ENCODE measurements at regions not wholly inside any gene's neighbourhood (a gene's known extent, or its start where the extent isn't known, plus 50 kb on each side); places are given as distances from the start of the nearest gene placed in this dataset.

GRCh38 chr2:217650229-217650628, 352.6 kb downstream of the TNS1 start:
- no peak for DNase-seq (ENCODE audit: low read depth)
- no peak for TF ChIP-seq CTCF (conservative IDR thresholded peaks at IDR 0.05; ENCODE audit: control insufficient read depth, insufficient read depth, low read depth, low read length)
- H3K4me3 ChIP-seq (ENCODE audit: control insufficient read depth, low read depth, low read length), result no peak overlapping the region

DNA sequence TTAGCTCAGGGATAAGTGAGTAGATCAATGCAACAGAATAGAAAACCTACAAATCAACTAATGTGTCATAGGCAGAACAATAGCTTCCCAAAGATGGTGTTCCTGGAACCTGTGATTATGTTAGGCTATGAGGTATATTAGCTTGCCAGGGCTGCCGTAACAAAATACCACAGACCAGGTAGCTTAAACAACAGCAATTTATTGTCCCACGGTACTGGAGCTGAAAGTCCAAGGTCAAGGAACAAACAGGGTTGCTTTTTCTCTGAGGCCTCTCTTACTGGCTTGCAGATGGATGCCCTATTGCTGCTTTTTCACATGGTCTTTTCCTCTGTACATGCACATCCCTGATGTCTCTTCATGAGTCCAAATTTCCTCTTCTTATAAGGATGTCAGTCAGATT, 354.9 kb downstream of the TNS1 start:
- no peak for TF ChIP-seq CTCF (conservative IDR thresholded peaks at IDR 0.05; ENCODE audit: control insufficient read depth, insufficient read depth, low read depth, low read length)
- no peak overlapping the region for H3K4me3 ChIP-seq (ENCODE audit: control insufficient read depth, low read depth, low read length)
- no peak for DNase-seq (ENCODE audit: low read depth)

DNA sequence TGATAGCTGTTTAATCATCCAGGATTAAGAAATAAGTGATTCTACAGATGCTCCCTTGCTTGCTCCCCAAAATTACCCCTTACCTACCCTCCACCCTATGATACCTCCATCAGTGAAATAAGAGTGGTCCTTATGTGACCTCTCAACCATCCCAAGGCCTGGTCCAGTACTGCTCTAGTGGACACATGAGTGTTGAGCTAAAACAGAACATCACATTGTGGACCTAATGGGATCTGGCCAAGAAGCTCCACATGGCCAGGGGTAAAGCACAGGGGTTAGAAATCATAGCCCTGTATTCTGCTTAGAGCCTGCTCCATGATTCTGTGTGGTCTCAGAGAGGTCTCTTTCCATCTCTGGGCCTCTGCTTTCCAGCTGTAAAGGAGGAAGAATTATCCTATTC, 355.6 kb downstream of the TNS1 start:
- no peak for TF ChIP-seq CTCF (conservative IDR thresholded peaks at IDR 0.05; ENCODE audit: control insufficient read depth, insufficient read depth, low read depth, low read length)
- no peak for DNase-seq (ENCODE audit: low read depth)
- H3K4me3 ChIP-seq (ENCODE audit: control insufficient read depth, low read depth, low read length), result no peak overlapping the region

DNA sequence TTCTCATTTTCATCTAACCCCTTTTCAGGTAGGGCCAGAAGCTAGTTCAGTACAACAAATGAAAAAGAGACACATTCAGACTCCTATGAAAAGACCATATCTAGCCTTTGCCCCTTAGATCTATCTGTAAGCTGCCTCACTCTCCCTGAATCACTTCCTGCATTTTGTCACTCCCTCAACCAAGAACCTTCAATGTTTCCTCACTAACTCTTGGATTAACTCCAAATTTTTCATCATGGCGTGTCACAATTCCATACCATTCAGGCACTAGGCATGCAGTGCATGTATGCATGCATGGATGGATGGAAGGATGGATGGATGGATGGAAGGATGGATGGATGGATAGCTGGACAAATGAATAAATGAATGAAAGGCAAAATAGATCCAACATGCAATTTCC, 356.9 kb downstream of the TNS1 start:
- DNase-seq (ENCODE audit: low read depth), result peak; percentile 49
- TF ChIP-seq CTCF (conservative IDR thresholded peaks at IDR 0.05; ENCODE audit: control insufficient read depth, insufficient read depth, low read depth, low read length), result no peak

DNA sequence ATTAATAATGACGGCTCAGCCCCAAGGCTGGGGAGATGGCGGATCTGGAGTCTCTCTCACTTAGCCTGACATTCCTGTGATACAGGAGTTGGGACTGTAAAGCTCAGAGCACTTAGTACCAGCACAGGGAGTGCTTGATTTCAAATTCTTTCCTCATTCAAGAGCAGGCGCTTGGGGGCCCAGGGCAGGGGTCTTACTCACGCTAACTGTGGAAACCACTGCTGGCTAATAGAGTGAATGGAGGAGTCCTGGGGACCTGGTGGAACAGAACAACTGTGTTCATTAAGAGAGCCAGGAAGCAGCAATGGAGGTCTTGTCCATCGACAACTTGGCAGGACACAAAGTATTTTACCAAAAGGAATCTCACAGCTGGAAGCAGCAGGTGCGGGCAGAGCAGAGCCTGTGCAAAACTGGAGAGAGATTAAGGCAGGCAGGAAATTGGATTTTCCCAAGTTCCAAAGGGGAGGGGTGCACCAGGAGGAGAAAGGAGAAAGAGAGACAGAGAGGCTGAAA, 358.9 kb downstream of the TNS1 start:
- no peak for TF ChIP-seq CTCF (conservative IDR thresholded peaks at IDR 0.05; ENCODE audit: control insufficient read depth, insufficient read depth, low read depth, low read length)
- no peak overlapping the region for H3K4me3 ChIP-seq (ENCODE audit: control insufficient read depth, low read depth, low read length)
- DNase-seq (ENCODE audit: low read depth), result no peak

More for the DNA sequence above, 356.9 kb downstream of the TNS1 start:
- no peak overlapping the region for H3K4me3 ChIP-seq (ENCODE audit: control insufficient read depth, low read depth, low read length)

DNA sequence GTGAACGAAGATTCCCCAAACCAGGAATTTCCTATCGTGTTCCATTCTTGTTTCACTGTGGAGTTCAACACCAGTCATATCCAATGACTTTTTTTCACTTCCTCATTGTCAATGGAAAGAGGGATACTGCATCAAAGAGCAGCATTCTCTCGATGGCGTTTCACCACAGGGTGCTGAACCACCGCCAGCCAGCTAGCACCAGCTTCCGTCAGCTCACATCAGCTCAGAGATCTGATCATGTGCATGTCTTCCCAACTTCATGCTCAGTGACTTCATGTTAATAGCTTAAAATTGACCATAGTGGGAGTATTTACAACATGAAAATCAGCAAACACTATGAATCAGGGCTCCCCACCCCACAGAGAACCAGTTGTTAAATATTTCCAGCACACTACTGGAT, 359.9 kb downstream of the TNS1 start:
- no peak for TF ChIP-seq CTCF (conservative IDR thresholded peaks at IDR 0.05; ENCODE audit: control insufficient read depth, insufficient read depth, low read depth, low read length)
- no peak overlapping the region for H3K4me3 ChIP-seq (ENCODE audit: control insufficient read depth, low read depth, low read length)
- no peak for DNase-seq (ENCODE audit: low read depth)

DNA sequence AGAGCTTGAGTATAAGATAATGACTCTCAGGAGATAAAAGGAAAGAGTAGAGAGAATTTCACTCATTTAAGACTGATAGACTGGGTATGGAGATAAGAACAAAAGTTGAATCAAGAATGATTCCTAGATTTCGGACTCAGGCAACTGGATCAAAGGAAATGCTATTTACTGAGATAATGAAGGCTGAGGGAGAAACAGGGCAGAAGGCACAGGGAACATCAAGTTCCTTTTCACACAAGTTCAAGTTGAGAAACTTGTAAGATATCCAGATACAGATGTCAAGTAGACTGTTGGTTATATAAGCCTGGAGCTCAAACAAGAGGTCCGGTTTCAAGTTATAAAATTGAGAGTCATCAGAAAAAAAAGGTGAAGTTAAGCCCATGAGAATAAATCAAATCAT, 360.8 kb downstream of the TNS1 start:
- DNase-seq (ENCODE audit: low read depth), result no peak
- H3K4me3 ChIP-seq (ENCODE audit: control insufficient read depth, low read depth, low read length), result no peak overlapping the region
- TF ChIP-seq CTCF (conservative IDR thresholded peaks at IDR 0.05; ENCODE audit: control insufficient read depth, insufficient read depth, low read depth, low read length), result no peak
